ENCODE measurements at regions not wholly inside any gene's neighbourhood (a gene's known extent, or its start where the extent isn't known, plus 50 kb on each side); places are given as distances from the start of the nearest gene placed in this dataset.

GRCh38 chr15:87799838-87800237 is 456.7 kb downstream of the NTRK3 start:
- H3K27ac ChIP-seq (ENCODE audit: extremely low read depth, low read depth, low read length), result no peak overlapping the region
- CTCF ChIA-PET, result no interaction called here
- TF ChIP-seq ZNF121 (tag by site-specific recombination; IDR thresholded peaks at IDR 0.05), result no peak
- TF ChIP-seq ZNF558 (tag by site-specific recombination; IDR thresholded peaks at IDR 0.05), result no peak

DNA sequence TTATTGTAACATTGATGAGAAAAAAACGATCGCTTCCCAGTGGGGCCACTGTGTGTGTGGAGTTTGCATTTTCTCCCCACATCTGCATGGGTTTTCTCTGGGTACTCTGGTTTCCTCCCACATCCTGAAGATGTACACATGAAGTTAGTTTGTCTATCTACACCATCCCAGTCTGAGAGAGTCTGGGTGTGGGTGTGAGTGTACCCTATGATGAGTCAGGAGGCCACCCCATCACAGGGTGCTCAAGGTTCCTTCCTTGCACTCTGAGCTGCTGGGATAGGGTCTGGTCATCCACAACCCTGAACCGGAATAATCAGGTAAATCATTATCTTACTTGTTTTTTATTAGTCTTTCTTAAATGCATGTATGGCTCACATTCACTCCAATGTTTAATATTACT is 457.1 kb downstream of the NTRK3 start:
- ChIA-PET POLR2A (no interaction called here), CTCF (no interaction called here)
- Histone ChIP-seq H3K4me1 (ENCODE audit: control insufficient read depth, insufficient read depth, low read length) (no peaks in the 10 kb centered on the region), H3K4me3 (ENCODE audit: low read depth, low read length) (no peak overlapping the region), H3K9me3 (ENCODE audit: control insufficient read depth, insufficient read depth, low read depth, low read length) (no peaks in the 10 kb centered on the region), H3K27ac (ENCODE audit: extremely low read depth, low read depth, low read length) (no peak overlapping the region), H3K36me3 (ENCODE audit: control insufficient read depth in 2 of 2, insufficient read depth in 1 of 2, low read length in 2 of 2) (no peaks in the 10 kb centered on the region)
- TF ChIP-seq ZNF157 (tag by site-specific recombination; IDR thresholded peaks at IDR 0.05) (no peak), ELK4 (IDR thresholded peaks at IDR 0.05; ENCODE audit: borderline replicate concordance, low read depth, low read length) (no peak), ZNF114 (tag by site-specific recombination; IDR thresholded peaks at IDR 0.05) (no peak), ZNF658 (tag by site-specific recombination; IDR thresholded peaks at IDR 0.05) (no peak), ZNF37A (tag by site-specific recombination; IDR thresholded peaks at IDR 0.05) (no peak), KLF9 (tag by site-specific recombination; IDR thresholded peaks at IDR 0.05; ENCODE audit: low read depth) (no peak), GLI4 (tag by site-specific recombination; IDR thresholded peaks at IDR 0.05) (no peak)

More at GRCh38 chr15:87799838-87800237, 456.7 kb downstream of the NTRK3 start:
- no peaks in the 10 kb centered on the region for H3K4me1 ChIP-seq (ENCODE audit: control insufficient read depth, insufficient read depth, low read length)
- no peaks in the 10 kb centered on the region for H3K36me3 ChIP-seq (ENCODE audit: control insufficient read depth in 2 of 2, insufficient read depth in 1 of 2, low read length in 2 of 2)
- no peaks in the 10 kb centered on the region for H3K9me3 ChIP-seq (ENCODE audit: control insufficient read depth, insufficient read depth, low read depth, low read length)
- POLR2A ChIA-PET, result no interaction called here
- H3K4me3 ChIP-seq (ENCODE audit: low read depth, low read length), result no peak overlapping the region

DNA sequence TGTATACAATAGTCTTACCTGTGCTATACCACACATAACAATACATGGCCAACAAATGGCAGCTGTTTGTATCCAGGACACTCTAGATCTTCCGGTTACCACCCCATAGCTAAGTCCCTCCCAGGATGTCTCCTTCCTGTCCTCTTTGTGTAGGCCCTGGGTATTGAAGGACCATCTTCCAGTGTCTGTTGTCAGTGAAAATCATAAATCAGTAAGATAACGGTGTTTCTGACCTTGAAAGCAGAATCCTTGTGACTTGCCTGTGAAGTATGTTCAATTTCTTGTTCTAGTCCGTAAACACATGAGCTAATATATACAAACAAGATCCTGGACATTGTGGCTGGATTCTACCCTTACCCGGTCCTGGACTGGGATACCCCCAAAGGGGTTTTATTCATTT is 462.8 kb downstream of the NTRK3 start:
- Histone ChIP-seq H3K9me3 (ENCODE audit: control insufficient read depth, insufficient read depth, low read depth, low read length) (no peaks in the 10 kb centered on the region), H3K4me1 (ENCODE audit: control insufficient read depth, insufficient read depth, low read length) (peaks cover 5% of the 10 kb centered on the region; the same call in 1 of the 2 replicates), H3K27ac (ENCODE audit: extremely low read depth, low read depth, low read length) (no peak overlapping the region), H3K4me3 (ENCODE audit: low read depth, low read length) (no peak overlapping the region), H3K36me3 (ENCODE audit: control insufficient read depth in 2 of 2, insufficient read depth in 1 of 2, low read length in 2 of 2) (no peaks in the 10 kb centered on the region)
- CTCF ChIA-PET, result interaction anchor here (0.7 kb wide), 1 partner anchor 1583 kb away, joined by 3 read pairs; no protein-coding TSS in a partner anchor
- POLR2A ChIA-PET, result no interaction called here
- no peak for TF ChIP-seq GFI1B (tag by site-specific recombination; IDR thresholded peaks at IDR 0.05)
- no peak for TF ChIP-seq ZNF704 (tag by site-specific recombination; IDR thresholded peaks at IDR 0.05)
- no peak for TF ChIP-seq ZNF510 (tag by site-specific recombination; IDR thresholded peaks at IDR 0.05; ENCODE audit: insufficient replicate concordance)
- no peak for TF ChIP-seq ZNF169 (tag by site-specific recombination; IDR thresholded peaks at IDR 0.05)
- no peak for TF ChIP-seq TSHZ1 (tag by site-specific recombination; IDR thresholded peaks at IDR 0.05; ENCODE audit: borderline replicate concordance)
- TF ChIP-seq ZNF133 (tag by site-specific recombination; IDR thresholded peaks at IDR 0.05), result no peak
- TF ChIP-seq, protein P1, sequence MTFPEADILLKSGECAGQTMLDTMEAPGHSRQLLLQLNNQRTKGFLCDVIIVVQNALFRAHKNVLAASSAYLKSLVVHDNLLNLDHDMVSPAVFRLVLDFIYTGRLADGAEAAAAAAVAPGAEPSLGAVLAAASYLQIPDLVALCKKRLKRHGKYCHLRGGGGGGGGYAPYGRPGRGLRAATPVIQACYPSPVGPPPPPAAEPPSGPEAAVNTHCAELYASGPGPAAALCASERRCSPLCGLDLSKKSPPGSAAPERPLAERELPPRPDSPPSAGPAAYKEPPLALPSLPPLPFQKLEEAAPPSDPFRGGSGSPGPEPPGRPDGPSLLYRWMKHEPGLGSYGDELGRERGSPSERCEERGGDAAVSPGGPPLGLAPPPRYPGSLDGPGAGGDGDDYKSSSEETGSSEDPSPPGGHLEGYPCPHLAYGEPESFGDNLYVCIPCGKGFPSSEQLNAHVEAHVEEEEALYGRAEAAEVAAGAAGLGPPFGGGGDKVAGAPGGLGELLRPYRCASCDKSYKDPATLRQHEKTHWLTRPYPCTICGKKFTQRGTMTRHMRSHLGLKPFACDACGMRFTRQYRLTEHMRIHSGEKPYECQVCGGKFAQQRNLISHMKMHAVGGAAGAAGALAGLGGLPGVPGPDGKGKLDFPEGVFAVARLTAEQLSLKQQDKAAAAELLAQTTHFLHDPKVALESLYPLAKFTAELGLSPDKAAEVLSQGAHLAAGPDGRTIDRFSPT (tag by site-specific recombination; IDR thresholded peaks at IDR 0.05), result no peak
- no peak for TF ChIP-seq ZNF248 (tag by site-specific recombination; IDR thresholded peaks at IDR 0.05)
- TF ChIP-seq SP7 (tag by site-specific recombination; IDR thresholded peaks at IDR 0.05), result no peak
- no peak for TF ChIP-seq ZNF280C (tag by site-specific recombination; IDR thresholded peaks at IDR 0.05)
- TF ChIP-seq IKZF3 (tag by site-specific recombination; IDR thresholded peaks at IDR 0.05), result no peak
- TF ChIP-seq YY1 (tag by site-specific recombination; IDR thresholded peaks at IDR 0.05), result no peak
- no peak for TF ChIP-seq ZNF16 (tag by site-specific recombination; IDR thresholded peaks at IDR 0.05; ENCODE audit: low read depth)
- no peak for TF ChIP-seq OVOL3 (tag by site-specific recombination; IDR thresholded peaks at IDR 0.05)
- TF ChIP-seq ZNF837 (tag by site-specific recombination; IDR thresholded peaks at IDR 0.05), result no peak
